ENCODE measurements at regions not wholly inside any gene's neighbourhood (a gene's known extent, or its start where the extent isn't known, plus 50 kb on each side); places are given as distances from the start of the nearest gene placed in this dataset.

DNA sequence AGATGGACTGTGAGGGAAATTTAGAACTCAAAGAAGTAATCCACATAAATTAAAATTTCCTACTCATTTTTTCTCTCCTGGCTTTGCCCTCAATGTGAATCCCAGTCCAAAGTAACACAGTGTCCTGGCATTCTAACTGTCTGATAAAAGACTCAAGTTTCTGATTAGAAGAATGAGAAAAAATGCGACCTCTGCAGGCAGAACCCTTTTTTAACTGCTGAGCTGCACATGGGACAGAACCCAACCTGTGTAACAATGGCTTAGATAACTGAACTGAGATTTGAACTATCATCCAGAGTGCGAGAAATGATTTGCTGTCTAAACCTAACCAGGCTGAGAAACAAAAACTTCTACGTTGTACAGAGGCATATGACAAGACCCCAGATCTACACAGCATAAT lies 385.6 kb upstream of the LRRC4C start:
- FAIRE-seq (no peak), DNase-seq (ENCODE audit: low spot score in 2 of 2) (no peak)

DNA sequence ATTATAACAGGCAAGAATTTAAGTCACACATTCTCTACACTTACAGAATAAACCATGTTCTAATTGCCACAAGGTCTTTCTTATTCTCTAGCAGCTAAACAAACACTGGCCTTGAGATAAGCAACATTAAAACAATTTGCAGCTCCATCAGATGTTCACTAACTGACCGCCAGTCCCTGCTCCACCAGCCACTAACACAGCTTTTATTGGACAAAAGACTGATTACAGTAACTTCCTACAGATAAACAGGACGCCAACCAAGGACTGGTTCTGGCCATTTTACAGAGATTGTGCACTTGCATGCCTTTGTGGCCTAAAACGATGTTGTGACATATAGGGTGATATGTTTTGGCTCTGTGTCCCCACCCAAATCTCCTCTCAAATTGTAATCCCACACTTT lies 388.9 kb upstream of the LRRC4C start:
- no peak for FAIRE-seq

DNA sequence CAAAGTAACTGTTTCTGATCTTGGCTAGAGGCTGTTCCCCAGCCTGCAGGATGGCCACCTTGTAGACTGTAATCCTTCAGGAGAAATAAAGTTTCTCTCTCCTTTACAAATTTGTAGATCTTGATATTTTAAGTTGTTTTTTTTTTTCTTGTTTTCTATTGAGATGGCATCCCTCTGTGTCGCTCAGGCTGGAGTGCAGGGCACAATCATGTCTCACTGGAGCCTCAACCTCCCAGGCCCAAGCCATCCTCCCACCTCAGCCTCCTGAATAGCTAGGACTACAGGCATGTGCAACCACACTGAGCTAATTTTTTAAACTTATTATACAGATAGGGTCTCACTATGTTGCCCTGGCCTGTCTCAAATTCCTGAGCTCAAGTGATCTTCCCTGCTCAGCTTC lies 389.8 kb upstream of the LRRC4C start:
- no peak for DNase-seq (ENCODE audit: low spot score in 2 of 2)
- no peak for FAIRE-seq

More for the DNA sequence above, 388.9 kb upstream of the LRRC4C start:
- no peak for DNase-seq (ENCODE audit: low spot score in 2 of 2)

DNA sequence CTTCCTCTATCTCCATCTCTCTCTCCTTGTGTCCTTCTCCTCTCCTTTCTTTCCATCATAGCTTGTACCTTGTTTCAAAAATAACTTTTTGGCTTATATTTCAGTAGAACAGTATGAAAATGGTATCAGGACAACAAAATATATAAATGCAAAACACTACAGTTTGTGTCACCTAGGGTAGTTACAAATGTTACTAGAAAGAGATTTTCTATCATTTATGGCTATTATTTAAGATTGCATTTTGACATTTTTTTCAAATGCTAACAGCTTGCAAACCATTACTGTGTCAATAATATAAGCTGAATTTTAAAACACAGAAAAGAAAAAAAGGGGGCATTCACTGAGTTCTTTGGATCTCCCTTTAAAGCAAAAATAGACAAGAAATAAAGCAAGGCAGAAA lies 392.3 kb upstream of the LRRC4C start:
- no peak for DNase-seq (ENCODE audit: low spot score in 2 of 2)
- FAIRE-seq = no peak

DNA sequence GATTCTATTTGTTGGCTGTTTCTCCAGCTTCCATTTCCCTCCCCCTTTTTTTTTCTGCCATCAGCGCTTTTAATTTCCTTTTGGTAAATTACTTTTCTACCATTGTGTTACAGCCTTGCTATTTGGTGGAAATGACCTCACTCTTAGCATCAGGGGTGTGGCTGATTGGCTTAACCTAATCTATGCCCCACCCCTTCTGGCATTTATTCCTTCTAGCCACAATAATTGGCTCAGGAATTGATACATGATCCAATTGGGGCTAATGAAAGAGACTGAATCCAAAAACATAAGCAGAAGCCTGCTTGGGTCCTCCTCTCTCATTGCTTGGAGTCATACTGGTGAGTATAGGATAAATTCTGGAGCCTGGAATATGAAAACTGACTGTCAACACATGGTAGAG lies 402.4 kb upstream of the LRRC4C start:
- FAIRE-seq (no peak), DNase-seq (ENCODE audit: low spot score in 2 of 2) (no peak)

DNA sequence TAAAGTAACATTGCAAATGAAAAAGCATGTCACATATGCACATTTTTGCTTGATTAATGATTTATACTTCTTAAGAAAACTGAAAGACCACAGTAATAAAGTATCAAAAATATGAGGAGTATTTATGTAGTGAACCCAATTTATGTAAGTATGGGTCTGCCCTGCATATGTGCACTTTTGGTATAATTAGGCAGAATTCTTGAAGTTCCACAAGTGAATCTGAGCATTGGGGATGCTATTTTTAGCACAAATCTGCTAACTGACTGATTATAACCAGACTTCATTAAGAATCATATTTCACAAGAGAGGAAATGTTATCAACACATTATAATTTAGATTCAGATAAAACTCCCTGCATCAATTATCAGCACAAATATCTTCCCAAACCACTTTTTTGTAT lies 407.1 kb upstream of the LRRC4C start:
- FAIRE-seq (no peak), DNase-seq (ENCODE audit: low spot score in 2 of 2) (no peak)

DNA sequence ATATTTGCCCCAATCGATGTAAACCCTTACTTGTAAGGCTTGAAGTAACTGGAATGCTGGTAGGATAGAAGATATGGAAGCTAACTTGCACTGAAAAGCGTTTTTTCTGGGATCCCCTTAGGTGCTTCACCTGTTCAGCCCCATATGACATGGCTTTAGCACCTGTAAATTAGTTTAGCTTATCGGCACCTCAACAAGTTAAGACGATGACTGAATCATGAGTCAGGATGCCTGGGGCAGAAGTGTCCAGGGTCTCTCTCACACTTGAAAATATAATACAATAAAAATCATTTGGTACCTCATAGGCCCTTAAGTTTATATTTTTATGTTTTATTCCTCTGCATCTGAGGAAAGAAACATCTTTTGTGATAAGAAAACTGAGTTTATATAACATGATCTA lies 409.2 kb upstream of the LRRC4C start:
- FAIRE-seq (no peak), DNase-seq (ENCODE audit: low spot score in 2 of 2) (no peak)

DNA sequence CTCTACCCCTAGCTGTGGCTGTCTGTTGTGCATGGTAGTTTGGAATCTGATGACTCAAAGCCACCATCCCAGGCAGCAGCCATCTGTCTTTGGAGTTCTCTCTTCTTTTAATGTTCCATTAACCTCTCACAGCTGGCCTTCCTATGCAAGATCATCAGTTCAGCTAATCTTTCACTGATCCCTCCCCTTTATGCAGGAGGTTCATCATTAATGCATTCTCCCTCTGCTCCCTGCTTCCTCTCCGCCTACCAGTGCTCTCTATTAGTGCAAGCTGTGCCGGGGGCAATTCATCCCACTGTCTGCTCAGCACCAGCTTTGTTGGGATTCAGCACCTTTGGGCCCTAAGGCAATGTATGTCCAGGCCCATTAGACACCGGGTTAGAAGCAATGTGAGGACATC lies 413.0 kb upstream of the LRRC4C start:
- no peak for FAIRE-seq
- DNase-seq (ENCODE audit: low spot score in 2 of 2) = no peak

DNA sequence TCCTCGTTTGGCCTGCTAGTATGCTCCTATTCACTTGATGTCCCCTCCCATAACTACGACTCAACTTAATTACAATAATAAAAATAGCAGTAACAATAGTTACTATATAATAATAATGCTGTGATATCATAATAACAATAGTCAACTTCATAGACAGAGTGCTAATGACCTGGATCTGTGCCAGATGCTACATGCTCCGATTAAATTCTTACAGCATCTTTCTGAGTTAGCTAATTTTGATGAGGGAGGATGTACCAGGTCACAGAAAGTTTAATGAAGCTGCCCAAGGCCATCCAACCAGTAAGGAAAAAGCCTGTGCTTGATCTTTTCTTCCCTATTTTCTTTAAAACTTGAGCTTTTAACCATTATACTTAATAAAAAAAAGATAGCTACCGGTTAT lies 413.4 kb upstream of the LRRC4C start:
- FAIRE-seq (no peak), DNase-seq (ENCODE audit: low spot score in 2 of 2) (no peak)

DNA sequence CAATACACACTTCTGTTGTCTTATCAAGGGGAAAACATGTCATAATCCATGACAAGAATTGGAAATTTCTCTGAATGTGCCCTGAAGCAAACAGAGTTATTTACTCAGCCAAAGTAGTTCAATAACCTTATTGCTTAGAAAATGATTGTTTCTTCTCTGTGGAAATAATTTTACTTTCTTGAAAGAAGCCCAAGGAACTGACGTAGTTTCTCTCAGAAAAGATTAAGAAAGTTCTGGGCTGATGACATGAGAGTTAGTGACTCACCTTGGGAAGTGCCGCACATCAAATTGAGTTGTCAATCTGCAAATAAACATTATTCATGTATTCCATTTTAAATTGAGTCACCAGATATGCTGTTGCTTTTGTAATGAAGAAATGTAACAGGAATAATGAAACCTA lies 418.6 kb upstream of the LRRC4C start:
- no peak for DNase-seq (ENCODE audit: low spot score in 2 of 2)
- no peak for FAIRE-seq

DNA sequence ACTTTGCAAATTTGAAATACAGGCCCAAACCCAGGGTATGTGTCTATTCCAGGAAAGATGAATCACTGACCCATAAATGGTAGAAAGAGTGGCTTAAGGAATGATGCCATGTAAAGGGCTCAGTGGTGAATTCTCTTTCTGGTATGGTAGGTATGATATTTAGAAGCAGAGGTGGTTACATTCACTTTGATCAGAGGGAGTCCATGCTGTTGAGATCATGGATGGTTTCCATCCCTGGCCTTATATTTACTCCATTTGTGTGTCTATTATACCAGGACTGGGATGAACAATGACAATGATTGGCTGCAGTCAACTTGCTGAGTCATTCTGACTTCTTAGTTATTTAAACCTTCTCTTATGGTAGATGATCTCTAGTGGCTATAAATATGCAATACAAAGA lies 419.8 kb upstream of the LRRC4C start:
- FAIRE-seq = no peak
- DNase-seq (ENCODE audit: low spot score in 2 of 2) = no peak

DNA sequence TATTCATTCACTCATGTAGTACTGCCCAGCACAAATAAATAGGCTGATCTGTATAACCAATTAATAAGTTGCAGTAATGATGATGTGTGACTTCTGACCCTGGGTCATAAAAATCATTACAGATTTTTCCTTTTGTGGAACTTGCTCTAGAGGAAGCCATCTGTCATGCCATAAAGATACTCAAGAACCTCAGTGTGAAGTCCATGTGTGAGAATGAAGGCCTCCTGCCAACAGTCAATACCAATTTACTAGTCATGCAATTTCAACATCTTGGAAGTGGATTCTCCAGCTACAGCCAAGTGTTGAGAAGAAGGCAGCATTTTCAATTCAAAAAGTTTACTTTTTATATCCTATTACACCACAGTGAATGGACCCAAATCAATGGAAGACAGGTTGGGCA lies 435.6 kb upstream of the LRRC4C start:
- DNase-seq (ENCODE audit: low spot score in 2 of 2) (no peak), FAIRE-seq (no peak)

DNA sequence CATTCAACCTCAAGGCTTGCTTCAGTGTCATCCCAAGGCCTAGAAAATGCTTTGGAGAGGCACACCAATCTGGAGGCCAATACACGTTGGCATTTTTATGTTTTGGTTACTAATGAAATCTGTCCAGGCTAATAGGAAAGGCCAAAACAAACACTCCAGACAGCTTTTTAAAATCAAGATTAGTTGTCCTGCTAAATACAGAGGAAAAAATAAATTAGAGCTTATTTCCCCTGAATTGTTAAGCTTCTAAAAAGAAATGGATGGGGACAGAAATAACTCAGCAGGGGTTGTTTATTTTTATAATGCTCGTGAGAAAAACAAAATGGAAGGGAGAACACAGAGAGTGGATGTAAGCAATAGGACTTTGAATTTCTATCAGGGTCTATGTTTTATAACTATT lies 438.5 kb upstream of the LRRC4C start:
- DNase-seq (ENCODE audit: low spot score in 2 of 2) (no peak), FAIRE-seq (no peak)

DNA sequence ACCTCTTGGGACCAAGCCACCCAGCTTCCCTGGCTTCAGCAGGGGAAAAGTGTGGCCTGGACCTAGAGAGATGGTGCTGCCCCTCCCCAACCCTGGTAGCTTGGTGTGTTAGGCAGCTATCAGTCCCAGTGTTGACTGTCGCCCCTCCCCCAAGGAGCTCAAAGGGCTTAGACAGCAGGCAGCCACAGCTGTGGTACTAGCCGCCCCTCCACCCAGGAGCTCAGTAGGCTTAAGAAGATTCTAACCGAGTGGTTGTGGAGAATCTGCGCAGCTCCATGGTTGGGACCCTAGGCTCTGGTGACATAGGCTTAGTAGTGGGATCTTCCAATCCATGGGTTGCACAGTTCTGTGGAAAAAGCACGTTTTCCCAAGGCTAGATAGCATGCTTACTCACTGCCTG lies 458.4 kb upstream of the LRRC4C start:
- DNase-seq (ENCODE audit: low spot score in 2 of 2) (no peak), FAIRE-seq (no peak)

DNA sequence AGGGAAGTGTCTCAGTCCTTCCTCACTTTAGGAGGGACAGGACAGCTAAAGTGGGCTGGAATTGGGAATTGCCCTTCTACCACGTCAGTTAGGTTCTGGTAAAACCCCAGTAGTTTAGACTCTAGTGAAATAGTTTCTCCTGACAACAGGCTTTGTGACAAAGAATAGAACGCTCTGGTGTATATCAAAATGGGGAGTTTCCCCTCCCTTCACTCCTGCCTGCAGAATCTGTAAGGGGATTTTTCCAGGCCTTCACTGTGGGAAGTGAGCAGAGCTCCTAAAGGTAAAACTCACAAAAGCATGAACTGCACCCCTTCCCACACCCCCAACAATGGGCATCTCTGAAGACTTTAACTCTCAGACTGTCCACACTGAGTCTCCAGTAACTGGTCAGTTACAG lies 460.9 kb upstream of the LRRC4C start:
- DNase-seq (ENCODE audit: low spot score in 2 of 2) = no peak
- FAIRE-seq = no peak

DNA sequence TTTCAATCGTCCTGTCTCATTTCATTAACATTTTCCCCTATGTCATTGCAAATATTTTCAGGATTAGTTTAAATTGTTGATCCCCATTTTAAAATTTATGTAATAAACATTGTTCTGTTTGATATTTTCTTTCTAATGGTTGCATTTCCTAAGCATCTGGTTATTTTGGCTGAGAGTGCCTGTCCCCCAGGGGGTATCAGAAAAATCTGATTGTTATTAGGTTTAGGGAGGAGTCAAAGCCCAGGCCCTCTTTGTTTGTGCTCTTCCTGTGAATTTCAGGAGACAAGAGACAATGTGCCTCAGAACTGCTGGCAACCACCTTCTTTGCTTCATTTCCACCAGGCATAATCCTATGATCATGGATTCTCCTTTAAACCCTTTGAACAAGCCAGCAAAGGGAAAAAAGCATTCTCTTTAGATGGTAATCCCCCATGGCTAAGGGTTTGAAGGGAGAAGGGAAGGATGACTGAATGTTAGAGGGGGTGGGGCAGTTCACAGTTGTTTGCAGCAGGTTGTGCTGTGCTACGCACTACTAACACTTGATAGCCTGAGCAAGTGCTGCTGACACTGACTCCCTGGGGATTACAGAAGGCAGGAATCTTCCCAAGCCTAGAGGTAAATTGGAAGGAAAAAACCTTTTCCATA lies 462.4 kb upstream of the LRRC4C start:
- FAIRE-seq (no peak), DNase-seq (ENCODE audit: low spot score in 2 of 2) (no peak)

DNA sequence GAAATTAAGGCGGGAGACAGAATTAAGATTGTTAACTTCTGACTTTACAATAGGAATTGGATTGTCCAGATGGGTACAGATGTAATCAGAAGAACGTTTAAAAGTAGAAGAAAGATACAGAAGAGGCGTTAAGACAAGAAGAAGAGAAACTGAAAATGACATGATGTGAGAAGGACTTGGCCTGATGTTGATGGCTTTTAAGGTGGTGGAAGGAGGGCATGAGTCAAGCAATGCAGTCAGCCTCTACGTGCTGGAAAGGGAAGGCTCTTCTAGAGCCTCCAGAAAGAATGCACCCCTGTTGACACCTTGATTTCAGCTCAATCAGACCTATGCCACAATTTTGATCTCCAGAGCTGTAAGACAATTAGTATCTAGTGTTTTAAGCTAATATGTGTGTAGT lies 466.9 kb upstream of the LRRC4C start:
- DNase-seq (ENCODE audit: low spot score in 2 of 2) (no peak), FAIRE-seq (no peak)

DNA sequence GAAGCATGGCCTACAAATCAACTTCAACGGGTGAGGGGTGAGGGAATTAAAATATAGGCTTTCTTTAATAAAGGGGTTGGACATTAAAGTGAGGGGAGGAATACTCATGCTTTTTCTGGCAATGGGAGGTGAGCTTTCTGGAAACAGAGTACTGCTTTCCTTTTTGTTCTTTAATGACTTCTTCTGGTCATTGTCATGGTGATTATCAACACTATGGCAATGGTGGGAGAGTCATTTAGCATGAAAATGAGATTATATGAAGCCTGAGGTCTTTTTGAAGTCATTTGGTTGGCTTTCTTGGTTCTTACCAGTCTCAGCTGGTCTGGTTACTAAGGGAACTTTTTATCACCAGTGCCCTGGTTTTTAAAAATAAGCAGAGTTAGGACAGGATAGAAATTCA lies 475.8 kb upstream of the LRRC4C start:
- FAIRE-seq = no peak
- DNase-seq (ENCODE audit: low spot score in 2 of 2) = no peak

DNA sequence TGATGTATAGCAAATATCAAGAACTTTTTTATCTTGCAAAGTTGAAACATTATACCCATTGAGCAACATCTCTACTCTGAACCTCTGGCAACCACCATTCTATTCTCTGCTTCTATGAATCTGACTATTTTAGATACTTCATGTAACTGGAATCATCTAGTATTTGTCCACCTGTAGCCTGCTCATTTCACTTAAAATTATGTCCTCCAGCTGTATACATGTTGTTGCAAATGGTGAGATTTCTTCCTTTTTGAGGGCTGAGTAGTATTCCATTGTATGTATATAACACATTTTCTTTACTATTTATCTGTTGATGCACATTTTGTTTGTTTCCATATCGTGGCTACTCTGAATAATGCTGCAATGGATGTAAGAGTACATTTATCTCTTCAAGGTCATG lies 476.3 kb upstream of the LRRC4C start:
- no peak for DNase-seq (ENCODE audit: low spot score in 2 of 2)
- FAIRE-seq = no peak

DNA sequence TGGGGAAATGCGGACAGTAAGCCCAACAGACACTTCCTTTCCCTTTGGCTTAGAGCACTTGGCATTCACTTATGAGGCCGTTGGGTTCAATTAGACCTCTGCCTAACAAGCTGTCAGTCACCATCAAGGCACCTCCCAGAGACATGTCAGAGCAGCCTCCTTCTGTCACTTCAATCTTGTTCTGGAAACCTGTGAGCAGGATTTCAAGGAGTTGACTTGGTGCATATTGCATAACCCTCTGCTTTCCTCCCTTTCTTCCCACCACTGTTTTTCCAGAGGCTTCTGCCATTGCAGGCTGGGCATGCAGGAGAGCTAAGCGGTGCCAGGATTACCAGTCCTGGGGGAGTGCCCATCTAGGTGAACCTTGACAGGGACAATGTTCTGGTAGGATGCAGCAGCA lies 484.2 kb upstream of the LRRC4C start:
- DNase-seq (ENCODE audit: low spot score in 2 of 2) (no peak), FAIRE-seq (no peak)

DNA sequence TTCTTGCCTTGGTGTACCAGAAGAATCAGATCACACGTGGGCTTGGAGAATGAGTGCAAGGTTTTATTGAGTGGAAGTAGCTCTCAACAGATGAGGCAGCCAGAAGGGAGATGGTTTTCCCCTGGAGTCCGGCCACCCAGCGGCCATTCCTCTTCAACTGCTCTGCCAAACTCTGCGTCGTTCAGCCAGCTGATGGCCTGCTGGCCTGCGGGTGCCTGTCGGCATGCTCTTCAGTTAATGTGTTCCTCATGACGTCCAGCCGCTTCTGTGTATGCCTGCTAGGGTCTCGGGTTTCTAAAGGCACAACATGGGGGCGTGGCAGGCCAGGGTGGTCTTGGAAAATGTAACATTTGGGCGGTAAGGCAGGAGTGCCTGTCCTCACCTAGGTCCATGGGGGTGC lies 487.9 kb upstream of the LRRC4C start:
- DNase-seq (ENCODE audit: low spot score in 2 of 2) (no peak), FAIRE-seq (no peak)

DNA sequence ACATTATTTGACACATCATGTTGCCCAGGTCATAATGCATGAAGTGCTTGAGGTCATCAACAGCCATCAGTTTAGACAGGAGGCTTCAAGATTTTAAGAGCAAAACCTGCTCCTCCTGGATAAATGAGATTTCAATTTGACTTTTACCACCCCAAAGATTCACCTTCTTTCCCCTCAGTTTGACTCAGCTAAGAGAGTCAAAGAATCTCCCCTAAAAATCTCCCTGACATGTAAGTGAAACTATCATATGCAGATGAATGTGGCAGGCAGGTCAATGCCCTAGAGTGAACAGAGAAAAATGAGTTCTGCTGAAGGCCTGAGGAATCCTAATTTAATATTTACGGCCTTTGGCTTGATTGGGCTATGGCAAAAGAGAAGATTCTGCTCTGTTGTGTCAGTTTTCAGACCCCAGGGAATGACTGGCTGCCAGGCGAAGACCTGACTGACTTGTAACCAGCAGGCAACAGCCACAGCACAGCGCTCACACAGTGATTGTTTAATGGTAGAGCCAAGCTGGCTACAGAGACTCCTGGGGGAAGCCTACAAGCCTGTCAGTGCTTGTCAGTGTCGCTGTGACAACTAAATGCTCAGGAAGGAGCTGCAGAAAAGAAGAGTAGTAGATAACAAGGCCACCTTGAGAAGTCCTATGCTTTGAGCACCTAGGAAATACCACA lies 491.2 kb upstream of the LRRC4C start:
- DNase-seq (ENCODE audit: low spot score in 2 of 2) = no peak
- no peak for FAIRE-seq

DNA sequence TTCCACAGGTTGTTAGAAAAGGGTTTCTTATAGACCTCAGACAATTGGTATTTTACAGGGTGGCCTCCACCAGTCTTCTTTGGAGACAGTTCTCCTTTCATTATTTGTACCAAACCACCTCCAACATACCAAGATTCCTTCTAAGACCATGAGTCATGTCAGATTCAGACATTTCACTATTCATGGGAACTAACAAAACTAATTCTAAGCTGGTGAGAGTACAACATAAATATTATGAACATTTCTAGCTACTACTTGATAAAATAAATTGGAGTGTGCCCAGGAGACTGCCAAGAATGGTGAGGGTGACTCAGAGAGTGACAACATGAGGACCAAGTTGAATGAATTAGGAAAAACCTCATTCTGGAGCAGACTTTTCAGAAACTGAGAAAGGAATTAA lies 494.6 kb upstream of the LRRC4C start:
- no peak for FAIRE-seq
- DNase-seq (ENCODE audit: low spot score in 2 of 2) = no peak

Measured in frontal cortex (tissue), 3 donors.